ENCODE measurements at regions not wholly inside any gene's neighbourhood (a gene's known extent, or its start where the extent isn't known, plus 50 kb on each side); places are given as distances from the start of the nearest gene placed in this dataset.

- no peak overlapping the region for H3K23ac ChIP-seq (ENCODE audit: low read length)
- no peaks in the 10 kb centered on the region for H3K36me3 ChIP-seq (ENCODE audit: control insufficient read depth, insufficient read depth, low read length)
- H3K27me3 ChIP-seq (ENCODE audit: insufficient read depth, low read length, poor library complexity), result no peaks in the 10 kb centered on the region
- H3K9ac ChIP-seq (ENCODE audit: low read length), result no peak overlapping the region
- no peak overlapping the region for H2BK5ac ChIP-seq (ENCODE audit: low read length)
- no peak overlapping the region for H3K4me2 ChIP-seq (ENCODE audit: low read length)
- no peak overlapping the region for H2AK5ac ChIP-seq (ENCODE audit: low read length)
- no CpG with 5 or more reads among the region's 7 CpGs for WGBS (ENCODE audit: extremely low coverage, insufficient coverage, low lambda C conversion rate)
- H3K79me2 ChIP-seq (ENCODE audit: control insufficient read depth, insufficient read depth, low read length), result no peaks in the 10 kb centered on the region
- H3K4ac ChIP-seq (ENCODE audit: low read depth, low read length), result no peak overlapping the region
- H4K5ac ChIP-seq (ENCODE audit: low read length), result no peak overlapping the region
- DNase-seq, result no peak
- H3K56ac ChIP-seq (ENCODE audit: low read length), result peak overlapping the region; percentile 37
- H3K4me1 ChIP-seq (ENCODE audit: control insufficient read depth, low read depth, low read length), result peaks cover 8% of the 10 kb centered on the region
- no peak overlapping the region for H3K18ac ChIP-seq (ENCODE audit: low read length)
- H2BK120ac ChIP-seq (ENCODE audit: low read depth, low read length), result no peak overlapping the region
- H2BK15ac ChIP-seq (replicated peaks; ENCODE audit: low read depth), result no peak overlapping the region
- H3K27ac ChIP-seq (ENCODE audit: low read depth, low read length), result no peak overlapping the region
- no peaks in the 10 kb centered on the region for H3K79me1 ChIP-seq (ENCODE audit: low read length)
- H4K8ac ChIP-seq (ENCODE audit: low read depth, low read length), result no peak overlapping the region
- H3K4me3 ChIP-seq (ENCODE audit: low read length), result no peak overlapping the region
Measured at GRCh38 chr1:228863776-228864175, 128.5 kb downstream of the RHOU start.

DNA sequence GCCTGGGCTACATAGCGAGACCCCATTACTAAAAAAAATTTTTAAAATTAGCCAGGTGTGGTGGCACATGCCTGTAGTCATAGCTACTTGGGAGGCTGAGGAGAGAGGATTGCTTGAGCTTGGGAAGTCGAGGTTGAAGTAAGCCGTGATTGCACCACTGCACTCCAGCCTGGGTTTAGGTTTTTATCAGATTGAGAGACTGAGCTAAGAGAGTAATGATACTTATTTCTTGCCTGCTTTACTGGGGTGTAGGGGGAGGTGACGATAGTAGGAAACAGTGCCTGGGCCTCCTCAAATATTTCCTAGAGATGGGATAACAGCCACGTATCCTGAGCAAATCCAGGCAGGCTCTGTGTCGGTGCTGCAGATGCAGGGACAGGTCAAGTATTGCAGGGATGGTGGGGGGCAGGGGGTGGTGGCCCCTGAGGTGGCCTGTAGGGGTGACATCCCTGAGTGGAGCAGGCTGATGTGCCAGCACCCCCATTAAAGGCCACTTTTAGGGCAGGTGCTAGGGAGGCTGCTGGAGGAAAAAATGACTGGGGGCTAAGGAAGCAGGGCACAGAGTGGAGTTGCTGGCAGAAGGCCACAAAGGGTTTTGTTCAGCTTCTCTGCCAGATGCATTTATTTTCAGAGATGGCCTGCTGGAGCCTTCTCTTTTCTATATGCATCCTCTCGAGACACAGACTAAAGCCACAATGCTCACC is 130.5 kb downstream of the RHOU start:
- H2AK5ac ChIP-seq (ENCODE audit: low read length), result no peak overlapping the region
- DNase-seq, result no peak

GRCh38 chr1:228866468-228866867 is 131.2 kb downstream of the RHOU start:
- H3K79me1 ChIP-seq (ENCODE audit: low read length), result no peaks in the 10 kb centered on the region
- H2BK120ac ChIP-seq (ENCODE audit: low read depth, low read length), result no peak overlapping the region
- no peak for DNase-seq
- no peak overlapping the region for H3K4me3 ChIP-seq (ENCODE audit: low read length)
- no peak overlapping the region for H3K9ac ChIP-seq (ENCODE audit: low read length)
- H3K79me2 ChIP-seq (ENCODE audit: control insufficient read depth, insufficient read depth, low read length), result no peaks in the 10 kb centered on the region
- WGBS (ENCODE audit: extremely low coverage, insufficient coverage, low lambda C conversion rate), result no CpG with 5 or more reads among the region's 11 CpGs
- no peak overlapping the region for H3K23ac ChIP-seq (ENCODE audit: low read length)
- H3K27me3 ChIP-seq (ENCODE audit: insufficient read depth, low read length, poor library complexity), result no peaks in the 10 kb centered on the region
- no peaks in the 10 kb centered on the region for H3K36me3 ChIP-seq (ENCODE audit: control insufficient read depth, insufficient read depth, low read length)
- H3K4me1 ChIP-seq (ENCODE audit: control insufficient read depth, low read depth, low read length), result peaks cover 8% of the 10 kb centered on the region
- no peak overlapping the region for H3K56ac ChIP-seq (ENCODE audit: low read length)
- no peak overlapping the region for H2BK5ac ChIP-seq (ENCODE audit: low read length)
- no peak overlapping the region for H3K4ac ChIP-seq (ENCODE audit: low read depth, low read length)
- H3K4me2 ChIP-seq (ENCODE audit: low read length), result no peak overlapping the region
- H3K27ac ChIP-seq (ENCODE audit: low read depth, low read length), result no peak overlapping the region
- H4K8ac ChIP-seq (ENCODE audit: low read depth, low read length), result no peak overlapping the region
- no peak overlapping the region for H2BK15ac ChIP-seq (replicated peaks; ENCODE audit: low read depth)
- no peak overlapping the region for H4K5ac ChIP-seq (ENCODE audit: low read length)
- no peak overlapping the region for H3K18ac ChIP-seq (ENCODE audit: low read length)
- H2AK5ac ChIP-seq (ENCODE audit: low read length), result no peak overlapping the region

More for the DNA sequence above, 130.5 kb downstream of the RHOU start:
- Histone ChIP-seq H2BK15ac (replicated peaks; ENCODE audit: low read depth) (no peak overlapping the region), H3K4me3 (ENCODE audit: low read length) (no peak overlapping the region), H3K4me2 (ENCODE audit: low read length) (no peak overlapping the region), H4K8ac (ENCODE audit: low read depth, low read length) (no peak overlapping the region), H3K18ac (ENCODE audit: low read length) (peak overlapping the region; percentile 32), H2BK120ac (ENCODE audit: low read depth, low read length) (no peak overlapping the region), H3K4me1 (ENCODE audit: control insufficient read depth, low read depth, low read length) (peaks cover 8% of the 10 kb centered on the region), H4K5ac (ENCODE audit: low read length) (no peak overlapping the region), H3K27ac (ENCODE audit: low read depth, low read length) (no peak overlapping the region), H3K27me3 (ENCODE audit: insufficient read depth, low read length, poor library complexity) (no peaks in the 10 kb centered on the region), H3K4ac (ENCODE audit: low read depth, low read length) (no peak overlapping the region), H3K9ac (ENCODE audit: low read length) (no peak overlapping the region), H3K56ac (ENCODE audit: low read length) (no peak overlapping the region), H3K23ac (ENCODE audit: low read length) (no peak overlapping the region), H2BK5ac (ENCODE audit: low read length) (no peak overlapping the region), H3K79me1 (ENCODE audit: low read length) (no peaks in the 10 kb centered on the region), H3K36me3 (ENCODE audit: control insufficient read depth, insufficient read depth, low read length) (no peaks in the 10 kb centered on the region), H3K79me2 (ENCODE audit: control insufficient read depth, insufficient read depth, low read length) (no peaks in the 10 kb centered on the region)
- no CpG with 5 or more reads among the region's 7 CpGs for WGBS (ENCODE audit: extremely low coverage, insufficient coverage, low lambda C conversion rate)

DNA sequence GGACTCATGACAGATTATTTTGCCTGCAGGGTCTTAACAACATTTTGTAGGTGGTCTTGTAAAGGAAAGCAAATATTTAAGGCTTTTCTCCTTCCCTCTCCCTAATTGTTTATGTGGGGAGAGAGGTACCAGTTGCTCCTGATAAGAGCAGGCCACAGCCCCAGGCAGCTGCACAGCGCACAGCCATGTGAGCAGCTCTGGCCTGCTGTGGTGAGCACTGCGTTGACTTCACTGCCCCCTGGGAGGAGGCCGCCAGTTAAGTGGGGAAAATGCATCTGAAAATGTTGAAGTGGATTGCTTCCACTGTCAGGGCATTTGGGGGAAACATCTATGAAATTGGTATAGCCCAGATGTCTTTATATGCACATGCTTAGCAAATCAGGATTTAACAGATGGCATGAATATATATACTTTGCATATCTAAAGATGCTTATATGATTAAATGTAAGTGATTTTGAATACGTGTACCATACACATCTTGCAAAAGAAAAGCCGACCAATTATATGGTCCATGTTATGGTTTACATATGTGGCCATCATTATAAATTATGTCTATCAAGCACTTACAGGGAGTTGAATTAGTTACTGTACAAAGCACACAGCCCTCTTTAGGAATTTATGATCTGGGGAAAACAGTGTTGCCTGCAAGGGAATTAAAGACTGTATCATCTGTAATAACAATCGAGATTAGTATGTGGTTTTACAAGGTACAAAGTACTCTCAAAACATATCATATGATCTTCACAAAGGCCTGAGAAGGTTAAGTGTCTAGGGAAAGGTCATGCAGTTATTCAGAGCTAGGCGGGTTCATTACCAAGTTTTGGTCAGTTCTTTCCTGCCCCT is 132.1 kb downstream of the RHOU start:
- Histone ChIP-seq H4K5ac (ENCODE audit: low read length) (no peak overlapping the region), H3K4me3 (ENCODE audit: low read length) (no peak overlapping the region), H3K4ac (ENCODE audit: low read depth, low read length) (no peak overlapping the region), H3K4me1 (ENCODE audit: control insufficient read depth, low read depth, low read length) (peaks cover 8% of the 10 kb centered on the region), H3K79me2 (ENCODE audit: control insufficient read depth, insufficient read depth, low read length) (no peaks in the 10 kb centered on the region), H3K18ac (ENCODE audit: low read length) (no peak overlapping the region), H2BK15ac (replicated peaks; ENCODE audit: low read depth) (no peak overlapping the region), H3K56ac (ENCODE audit: low read length) (no peak overlapping the region), H2AK5ac (ENCODE audit: low read length) (no peak overlapping the region), H3K36me3 (ENCODE audit: control insufficient read depth, insufficient read depth, low read length) (no peaks in the 10 kb centered on the region), H3K4me2 (ENCODE audit: low read length) (no peak overlapping the region), H2BK120ac (ENCODE audit: low read depth, low read length) (no peak overlapping the region), H3K27me3 (ENCODE audit: insufficient read depth, low read length, poor library complexity) (no peaks in the 10 kb centered on the region), H3K27ac (ENCODE audit: low read depth, low read length) (no peak overlapping the region), H3K79me1 (ENCODE audit: low read length) (no peaks in the 10 kb centered on the region), H2BK5ac (ENCODE audit: low read length) (no peak overlapping the region), H3K9ac (ENCODE audit: low read length) (no peak overlapping the region), H4K8ac (ENCODE audit: low read depth, low read length) (no peak overlapping the region), H3K23ac (ENCODE audit: low read length) (no peak overlapping the region)
- DNase-seq, result no peak
- no CpG with 5 or more reads among the region's 7 CpGs for WGBS (ENCODE audit: extremely low coverage, insufficient coverage, low lambda C conversion rate)

DNA sequence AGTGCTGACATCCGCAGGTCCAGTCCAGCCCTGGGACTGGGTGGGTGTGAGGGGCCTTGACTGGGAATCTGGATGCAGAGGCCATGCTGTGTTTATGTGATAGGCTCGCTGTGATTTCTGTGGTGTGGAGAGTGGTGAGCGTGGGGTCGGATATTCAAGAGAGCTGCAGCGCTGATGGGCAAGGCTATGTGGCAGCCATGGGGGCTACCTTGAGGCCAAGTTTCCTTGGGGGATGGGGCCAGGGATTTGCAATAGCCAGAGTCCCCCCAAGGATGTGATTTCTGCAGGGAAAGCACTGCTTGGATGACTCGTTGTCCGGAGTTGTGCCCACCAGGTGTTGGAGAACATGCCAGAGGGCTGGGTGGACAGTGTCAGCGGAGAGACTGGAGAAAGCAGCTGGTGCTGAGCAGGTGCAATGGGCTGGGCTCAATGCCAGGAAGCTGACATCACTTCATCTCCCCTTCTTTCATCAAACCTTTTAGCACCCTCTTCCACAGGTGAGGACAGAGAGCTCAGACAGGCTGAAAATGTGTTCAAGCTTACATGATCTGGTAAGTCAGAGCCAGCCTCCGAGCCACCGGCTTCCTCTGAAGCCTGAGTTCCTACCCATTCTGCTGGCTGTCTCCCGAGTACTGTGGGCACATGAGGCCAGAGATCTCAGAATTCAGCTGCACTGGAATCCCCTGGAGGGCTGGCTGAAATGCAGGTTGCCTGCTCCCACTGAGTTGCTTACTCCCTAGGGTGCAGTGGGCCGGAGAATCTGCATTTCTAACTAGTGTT is 132.9 kb downstream of the RHOU start:
- no peak overlapping the region for H3K9ac ChIP-seq (ENCODE audit: low read length)
- H3K36me3 ChIP-seq (ENCODE audit: control insufficient read depth, insufficient read depth, low read length), result no peaks in the 10 kb centered on the region
- no peak overlapping the region for H2BK15ac ChIP-seq (replicated peaks; ENCODE audit: low read depth)
- no CpG with 5 or more reads among the region's 12 CpGs for WGBS (ENCODE audit: extremely low coverage, insufficient coverage, low lambda C conversion rate)
- no peak overlapping the region for H3K23ac ChIP-seq (ENCODE audit: low read length)
- no peak overlapping the region for H2AK5ac ChIP-seq (ENCODE audit: low read length)
- DNase-seq, result no peak
- H2BK120ac ChIP-seq (ENCODE audit: low read depth, low read length), result no peak overlapping the region
- no peaks in the 10 kb centered on the region for H3K79me2 ChIP-seq (ENCODE audit: control insufficient read depth, insufficient read depth, low read length)
- H3K4me1 ChIP-seq (ENCODE audit: control insufficient read depth, low read depth, low read length), result peaks cover 8% of the 10 kb centered on the region
- H3K4me3 ChIP-seq (ENCODE audit: low read length), result no peak overlapping the region
- no peak overlapping the region for H3K18ac ChIP-seq (ENCODE audit: low read length)
- H3K27ac ChIP-seq (ENCODE audit: low read depth, low read length), result no peak overlapping the region
- no peak overlapping the region for H2BK5ac ChIP-seq (ENCODE audit: low read length)
- H4K5ac ChIP-seq (ENCODE audit: low read length), result no peak overlapping the region
- no peak overlapping the region for H4K8ac ChIP-seq (ENCODE audit: low read depth, low read length)
- no peaks in the 10 kb centered on the region for H3K27me3 ChIP-seq (ENCODE audit: insufficient read depth, low read length, poor library complexity)
- no peak overlapping the region for H3K4ac ChIP-seq (ENCODE audit: low read depth, low read length)
- H3K56ac ChIP-seq (ENCODE audit: low read length), result no peak overlapping the region
- H3K4me2 ChIP-seq (ENCODE audit: low read length), result no peak overlapping the region
- H3K79me1 ChIP-seq (ENCODE audit: low read length), result no peaks in the 10 kb centered on the region

All from mesendoderm (in vitro differentiated cells).